Endothelial cell (in vitro differentiated cells): ENCODE measurements at regions not wholly inside any gene's neighbourhood (a gene's known extent, or its start where the extent isn't known, plus 50 kb on each side); places are given as distances from the start of the nearest gene placed in this dataset.

ENCODE experiments used
- DNase-seq: peaks from one replicate; pipeline ENCODE4 v3.0.0; 2021; ENCODE audit warnings: low spot score
- H3K27ac Mint-ChIP-seq: one replicate; pipeline ENCODE4 v1.8.0; 2021; ENCODE audit warnings: mixed read lengths, inconsistent platforms; ENCODE audit not compliant: unreplicated experiment
- H3K27me3 Mint-ChIP-seq: one replicate; pipeline ENCODE4 v1.8.0; 2021; ENCODE audit warnings: mild to moderate bottlenecking, moderate library complexity, mixed read lengths, inconsistent platforms; ENCODE audit not compliant: unreplicated experiment
- H3K36me3 Mint-ChIP-seq: one replicate; pipeline ENCODE4 v1.8.0; 2021; ENCODE audit warnings: mild to moderate bottlenecking, low read depth, mixed read lengths, inconsistent platforms; ENCODE audit not compliant: unreplicated experiment
- H3K4me1 Mint-ChIP-seq: one replicate; pipeline ENCODE4 v1.8.0; 2021; ENCODE audit warnings: mild to moderate bottlenecking, mixed read lengths, inconsistent platforms; ENCODE audit not compliant: unreplicated experiment
- H3K4me3 Mint-ChIP-seq: one replicate; pipeline ENCODE4 v1.8.0; 2021; ENCODE audit warnings: mild to moderate bottlenecking, mixed read lengths, inconsistent platforms; ENCODE audit not compliant: unreplicated experiment
- H3K9me3 Mint-ChIP-seq: one replicate; pipeline ENCODE4 v1.8.0; 2021; ENCODE audit warnings: mixed read lengths, inconsistent platforms; ENCODE audit not compliant: unreplicated experiment
- CTCF ChIP-seq: fragments of 200-600 bp; sonication (generic); IDR thresholded peaks from one replicate; pipeline ENCODE4 v1.5.0; 2021; ENCODE audit warnings: antibody characterized with exemption; ENCODE audit not compliant: unreplicated experiment

DNA sequence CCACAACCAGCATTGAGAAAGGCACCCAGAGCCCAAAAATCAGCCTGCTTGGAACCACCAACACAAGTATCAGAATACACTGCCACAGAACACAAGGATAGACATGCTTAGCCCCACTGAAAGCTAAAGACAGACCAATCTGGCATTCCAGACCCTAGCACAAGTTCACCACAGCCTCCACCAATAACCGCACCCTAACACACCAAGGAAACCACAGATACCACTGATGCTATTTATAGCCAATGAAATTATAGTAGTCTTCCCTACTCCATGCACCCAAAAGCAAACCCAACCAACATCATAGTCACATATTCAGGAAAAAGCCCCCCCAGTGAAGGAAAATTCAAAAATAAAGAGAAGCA, 83.9 kb upstream of the STT3B start:
- no peak for DNase-seq
- no peaks in the 10 kb centered on the region for H3K4me1 Mint-ChIP-seq
- no peak overlapping the region for H3K4me3 Mint-ChIP-seq

DNA sequence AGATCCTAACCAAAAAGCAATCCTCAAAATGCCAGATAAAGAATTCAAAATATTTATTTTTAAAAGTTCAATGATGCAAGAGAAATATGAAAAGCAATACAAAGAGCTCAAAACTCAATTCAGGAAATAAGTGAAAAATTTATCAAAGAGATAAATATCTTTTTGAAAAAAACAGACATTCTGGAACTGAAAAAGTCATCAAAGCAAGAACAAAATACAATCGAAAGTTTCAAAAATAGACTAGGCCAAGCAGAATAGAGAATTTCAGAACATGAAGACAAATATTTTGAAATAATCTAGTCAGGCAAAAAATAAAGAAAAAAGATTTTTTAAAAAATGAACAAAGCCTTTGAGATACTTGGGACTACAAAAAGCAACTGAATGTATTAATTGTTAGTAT, 83.4 kb upstream of the STT3B start:
- Mint-ChIP-seq H3K27ac (no peak overlapping the region), H3K9me3 (no peaks in the 10 kb centered on the region), H3K4me1 (no peaks in the 10 kb centered on the region), H3K4me3 (no peak overlapping the region), H3K36me3 (no peaks in the 10 kb centered on the region), H3K27me3 (peaks cover 5% of the 10 kb centered on the region)
- DNase-seq, result no peak
- TF ChIP-seq CTCF, result no peak

More for the DNA sequence above, 83.9 kb upstream of the STT3B start:
- H3K36me3 Mint-ChIP-seq, result no peaks in the 10 kb centered on the region
- H3K27ac Mint-ChIP-seq, result no peak overlapping the region
- no peaks in the 10 kb centered on the region for H3K9me3 Mint-ChIP-seq
- H3K27me3 Mint-ChIP-seq, result peaks cover 5% of the 10 kb centered on the region
- no peak for TF ChIP-seq CTCF

DNA sequence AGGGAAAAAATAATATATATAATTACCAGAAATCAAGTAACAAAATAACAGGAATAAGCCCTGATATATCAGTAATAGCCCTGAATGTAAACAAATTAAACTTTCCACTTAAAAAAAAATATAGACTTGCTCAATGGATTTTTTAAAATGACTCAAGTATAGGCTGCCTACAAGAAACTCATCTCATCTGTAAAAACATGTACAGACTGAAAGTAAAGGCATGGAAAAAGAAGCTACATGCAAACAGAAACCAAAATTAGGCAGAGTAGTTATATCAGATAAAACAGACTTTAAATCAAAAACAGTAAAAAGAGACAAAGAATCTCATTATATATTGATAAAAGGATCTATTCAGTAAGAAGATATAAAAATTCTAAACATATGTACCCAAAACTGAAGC, 82.4 kb upstream of the STT3B start:
- Mint-ChIP-seq H3K27ac (no peak overlapping the region), H3K36me3 (no peaks in the 10 kb centered on the region), H3K4me1 (no peaks in the 10 kb centered on the region), H3K27me3 (peaks cover 5% of the 10 kb centered on the region), H3K9me3 (no peaks in the 10 kb centered on the region), H3K4me3 (no peak overlapping the region)
- DNase-seq, result no peak
- no peak for TF ChIP-seq CTCF

GRCh38 chr3:31452495-31453106, 80.1 kb upstream of the STT3B start:
- no peaks in the 10 kb centered on the region for H3K9me3 Mint-ChIP-seq
- H3K36me3 Mint-ChIP-seq, result no peaks in the 10 kb centered on the region
- no peak overlapping the region for H3K4me3 Mint-ChIP-seq
- no peak overlapping the region for H3K27ac Mint-ChIP-seq
- no peak for DNase-seq
- peaks cover 5% of the 10 kb centered on the region for H3K27me3 Mint-ChIP-seq
- no peaks in the 10 kb centered on the region for H3K4me1 Mint-ChIP-seq
- TF ChIP-seq CTCF, result no peak

GRCh38 chr3:31453430-31453829, 79.3 kb upstream of the STT3B start:
- Mint-ChIP-seq H3K36me3 (no peaks in the 10 kb centered on the region), H3K4me1 (no peaks in the 10 kb centered on the region), H3K4me3 (no peak overlapping the region), H3K9me3 (no peaks in the 10 kb centered on the region), H3K27me3 (peaks cover 5% of the 10 kb centered on the region), H3K27ac (no peak overlapping the region)
- TF ChIP-seq CTCF, result no peak
- DNase-seq, result no peak
